T-helper 1 cell treated with Interleukin-12 subunit alpha and Interleukin-12 subunit beta and Interleukin-4 antibody, amounts not matched to agents 30 ng/mL and 1 ng/mL, for 36 hours (primary cell): ENCODE measurements at regions not wholly inside any gene's neighbourhood (a gene's known extent, or its start where the extent isn't known, plus 50 kb on each side); places are given as distances from the start of the nearest gene placed in this dataset.

Experiments used
- intact Hi-C: fragments of 100-400 bp; cut with micrococcal nuclease; formaldehyde crosslinking; loops from one replicate; pipeline ENCODE4 v1.15.1; 2024

GRCh38 chr10:117669122-117669521 lies 126.6 kb downstream of the EMX2 start:
- intact Hi-C loops: no loop called here

GRCh38 chr10:117670116-117670904 lies 127.8 kb downstream of the EMX2 start:
- intact Hi-C loops: no loop called here

- intact Hi-C loops: no loop called here
Measured at GRCh38 chr10:117673230-117674010, 130.9 kb downstream of the EMX2 start.

GRCh38 chr10:117674201-117674600 lies 131.7 kb downstream of the EMX2 start:
- intact Hi-C loops: no loop called here

- intact Hi-C loops: no loop called here
Measured at GRCh38 chr10:117674646-117675045, 132.1 kb downstream of the EMX2 start.

GRCh38 chr10:117675514-117676055 lies 133.0 kb downstream of the EMX2 start:
- intact Hi-C loops: no loop called here

- intact Hi-C loops: no loop called here
Measured at GRCh38 chr10:117677239-117677638, 134.7 kb downstream of the EMX2 start.

GRCh38 chr10:117677890-117678500 lies 135.4 kb downstream of the EMX2 start:
- intact Hi-C loops: no loop called here

GRCh38 chr10:117680601-117681000 lies 138.1 kb downstream of the EMX2 start:
- intact Hi-C loops: no loop called here

- intact Hi-C loops: no loop called here
Measured at GRCh38 chr10:117681104-117681503, 138.6 kb downstream of the EMX2 start.

- intact Hi-C loops: no loop called here
Measured at GRCh38 chr10:117684046-117684610, 141.6 kb downstream of the EMX2 start.

- intact Hi-C loops: no loop called here
Measured at GRCh38 chr10:117684672-117685211, 142.2 kb downstream of the EMX2 start.

GRCh38 chr10:117685431-117685830 lies 142.9 kb downstream of the EMX2 start:
- intact Hi-C loops: no loop called here

GRCh38 chr10:117686606-117687005 lies 144.1 kb downstream of the EMX2 start:
- intact Hi-C loops: no loop called here

- intact Hi-C loops: no loop called here
Measured at GRCh38 chr10:117688358-117688757, 145.8 kb downstream of the EMX2 start.

- intact Hi-C loops: no loop called here
Measured at GRCh38 chr10:117689566-117689965, 147.0 kb downstream of the EMX2 start.

GRCh38 chr10:117690359-117690758 lies 147.8 kb downstream of the EMX2 start:
- intact Hi-C loops: no loop called here

- intact Hi-C loops: no loop called here
Measured at GRCh38 chr10:117694190-117694589, 151.6 kb downstream of the EMX2 start.

GRCh38 chr10:117697402-117697801 lies 154.9 kb downstream of the EMX2 start:
- intact Hi-C loops: loop anchor here (5.0 kb wide), 1 partner anchor 1125 kb away; no protein-coding TSS in a partner anchor

GRCh38 chr10:117698809-117699208 lies 156.3 kb downstream of the EMX2 start:
- intact Hi-C loops: loop anchor here (5.0 kb wide), 1 partner anchor 1123 kb away; no protein-coding TSS in a partner anchor

GRCh38 chr10:117699436-117700075 lies 157.0 kb downstream of the EMX2 start:
- intact Hi-C loops: loop anchor here (5.0 kb wide), 1 partner anchor 1123 kb away; no protein-coding TSS in a partner anchor
